ENCODE measurements at regions not wholly inside any gene's neighbourhood (a gene's known extent, or its start where the extent isn't known, plus 50 kb on each side); places are given as distances from the start of the nearest gene placed in this dataset.

DNA sequence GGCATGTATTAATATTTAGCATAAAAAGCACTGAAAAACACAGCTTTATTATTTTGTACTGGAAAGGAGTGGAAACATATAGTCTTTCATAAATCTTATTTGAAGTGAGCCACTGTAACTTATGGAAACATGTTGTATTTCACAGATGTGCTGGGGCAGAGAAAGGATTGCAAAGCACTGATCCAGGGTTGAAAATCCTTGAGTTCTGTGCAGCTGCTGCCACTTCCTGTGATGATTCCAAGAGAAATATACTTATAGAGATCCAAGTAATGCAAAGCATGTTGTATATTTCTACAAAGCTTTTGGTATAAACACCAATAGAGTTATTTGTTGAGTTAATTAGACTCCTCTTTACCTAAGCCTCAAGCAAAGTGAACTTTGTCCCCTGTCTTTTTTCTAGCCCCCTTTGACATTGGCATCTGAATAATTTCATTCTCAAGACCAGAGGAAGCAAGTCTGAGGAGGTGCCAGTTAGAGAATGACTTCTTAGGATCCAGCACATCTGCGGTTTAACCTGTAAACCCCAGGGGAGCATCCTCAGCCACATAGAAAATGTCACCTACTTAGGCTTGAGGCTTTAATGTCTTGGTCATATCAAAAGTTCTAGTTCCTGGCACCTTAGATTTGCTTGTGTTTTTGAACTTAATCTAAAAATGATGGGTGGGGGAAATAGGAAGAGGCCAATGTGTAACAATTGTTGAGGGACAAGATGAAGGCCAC is 173.3 kb downstream of the FASLG start:
- intact Hi-C loops (cut with DNase I), result no loop called here
- Histone ChIP-seq H3K27me3 (ENCODE audit: control insufficient read depth, insufficient read depth, low read length) (no peaks in the 10 kb centered on the region), H3K4me1 (ENCODE audit: control insufficient read depth in 2 of 3, insufficient read depth in 2 of 3, low read depth in 1 of 3, low read length in 3 of 3) (no peaks in the 10 kb centered on the region), H3K27ac (ENCODE audit: low read depth in 2 of 2, low read length in 2 of 2) (no peak overlapping the region), H3K36me3 (ENCODE audit: control insufficient read depth in 2 of 3, insufficient read depth in 3 of 3, low read length in 3 of 3) (no peaks in the 10 kb centered on the region), H3K4me3 (ENCODE audit: low read length in 3 of 3) (no peak overlapping the region), H3K9me3 (ENCODE audit: control insufficient read depth in 2 of 3, insufficient read depth in 1 of 3, low read length in 3 of 3) (no peaks in the 10 kb centered on the region), H3K9ac (ENCODE audit: low read length in 3 of 3) (no peak overlapping the region)
- no peak for FAIRE-seq
- TF ChIP-seq, protein P1, sequence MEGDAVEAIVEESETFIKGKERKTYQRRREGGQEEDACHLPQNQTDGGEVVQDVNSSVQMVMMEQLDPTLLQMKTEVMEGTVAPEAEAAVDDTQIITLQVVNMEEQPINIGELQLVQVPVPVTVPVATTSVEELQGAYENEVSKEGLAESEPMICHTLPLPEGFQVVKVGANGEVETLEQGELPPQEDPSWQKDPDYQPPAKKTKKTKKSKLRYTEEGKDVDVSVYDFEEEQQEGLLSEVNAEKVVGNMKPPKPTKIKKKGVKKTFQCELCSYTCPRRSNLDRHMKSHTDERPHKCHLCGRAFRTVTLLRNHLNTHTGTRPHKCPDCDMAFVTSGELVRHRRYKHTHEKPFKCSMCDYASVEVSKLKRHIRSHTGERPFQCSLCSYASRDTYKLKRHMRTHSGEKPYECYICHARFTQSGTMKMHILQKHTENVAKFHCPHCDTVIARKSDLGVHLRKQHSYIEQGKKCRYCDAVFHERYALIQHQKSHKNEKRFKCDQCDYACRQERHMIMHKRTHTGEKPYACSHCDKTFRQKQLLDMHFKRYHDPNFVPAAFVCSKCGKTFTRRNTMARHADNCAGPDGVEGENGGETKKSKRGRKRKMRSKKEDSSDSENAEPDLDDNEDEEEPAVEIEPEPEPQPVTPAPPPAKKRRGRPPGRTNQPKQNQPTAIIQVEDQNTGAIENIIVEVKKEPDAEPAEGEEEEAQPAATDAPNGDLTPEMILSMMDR (IDR thresholded peaks at IDR 0.05; ENCODE audit: borderline replicate concordance, extremely low read depth, insufficient read depth), result no peak
- no peak for DNase-seq

DNA sequence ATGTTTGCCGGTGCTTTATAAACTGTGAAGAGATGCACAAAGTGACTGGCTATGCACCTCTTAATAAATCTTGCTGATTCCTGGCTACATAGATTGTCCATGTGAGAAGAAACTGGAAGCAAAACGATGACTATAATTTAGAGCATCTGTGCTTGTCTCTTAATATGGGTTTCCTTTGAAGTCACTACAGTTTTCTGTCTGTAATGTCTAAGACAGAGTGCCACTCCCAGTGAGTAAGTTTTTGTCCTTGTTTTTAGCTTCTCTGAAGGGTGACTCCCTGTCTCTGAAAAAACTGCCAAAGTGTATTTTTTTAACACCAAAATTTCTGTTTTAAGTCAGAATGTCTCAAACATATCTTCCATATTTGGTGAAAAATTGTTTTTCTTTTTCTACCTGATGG is 175.1 kb downstream of the FASLG start:
- H3K27me3 ChIP-seq (ENCODE audit: control insufficient read depth, insufficient read depth, low read length), result no peaks in the 10 kb centered on the region
- DNase-seq (no peak), FAIRE-seq (no peak)
- H3K9ac ChIP-seq (ENCODE audit: low read length in 3 of 3), result no peak overlapping the region
- H3K4me1 ChIP-seq (ENCODE audit: control insufficient read depth in 2 of 3, insufficient read depth in 2 of 3, low read depth in 1 of 3, low read length in 3 of 3), result no peaks in the 10 kb centered on the region
- H3K27ac ChIP-seq (ENCODE audit: low read depth in 2 of 2, low read length in 2 of 2), result no peak overlapping the region
- H3K9me3 ChIP-seq (ENCODE audit: control insufficient read depth in 2 of 3, insufficient read depth in 1 of 3, low read length in 3 of 3), result no peaks in the 10 kb centered on the region
- no peak overlapping the region for H3K4me3 ChIP-seq (ENCODE audit: low read length in 3 of 3)
- TF ChIP-seq, protein P1 (IDR thresholded peaks at IDR 0.05; ENCODE audit: borderline replicate concordance, extremely low read depth, insufficient read depth), result no peak
- intact Hi-C loops (cut with DNase I), result no loop called here
- H3K36me3 ChIP-seq (ENCODE audit: control insufficient read depth in 2 of 3, insufficient read depth in 3 of 3, low read length in 3 of 3), result no peaks in the 10 kb centered on the region

DNA sequence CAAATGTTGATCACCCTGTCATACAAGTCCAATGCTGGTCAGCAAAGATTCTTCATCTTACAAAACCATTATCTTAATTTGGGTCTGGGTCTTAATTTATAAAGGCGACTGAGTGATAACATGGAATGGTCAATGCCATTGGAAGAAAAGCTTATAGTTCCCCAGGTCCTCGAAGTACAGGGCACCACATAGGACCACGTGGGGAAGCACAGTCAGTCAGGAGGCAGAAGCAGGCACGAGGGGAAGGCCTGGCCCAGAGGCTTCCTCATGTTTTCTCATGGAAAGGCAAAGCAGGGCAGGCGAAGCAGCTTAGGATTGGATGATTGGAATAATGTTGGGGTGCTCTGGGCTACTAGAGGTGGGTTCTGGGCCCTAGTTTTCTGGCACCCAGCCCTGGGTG is 175.7 kb downstream of the FASLG start:
- H3K27ac ChIP-seq (ENCODE audit: low read depth in 2 of 2, low read length in 2 of 2), result no peak overlapping the region
- no peak overlapping the region for H3K9ac ChIP-seq (ENCODE audit: low read length in 3 of 3)
- no peaks in the 10 kb centered on the region for H3K27me3 ChIP-seq (ENCODE audit: control insufficient read depth, insufficient read depth, low read length)
- TF ChIP-seq, protein P1 (IDR thresholded peaks at IDR 0.05; ENCODE audit: borderline replicate concordance, extremely low read depth, insufficient read depth), result no peak
- no peaks in the 10 kb centered on the region for H3K36me3 ChIP-seq (ENCODE audit: control insufficient read depth in 2 of 3, insufficient read depth in 3 of 3, low read length in 3 of 3)
- DNase-seq (no peak), FAIRE-seq (no peak)
- H3K4me3 ChIP-seq (ENCODE audit: low read length in 3 of 3), result no peak overlapping the region
- no peaks in the 10 kb centered on the region for H3K4me1 ChIP-seq (ENCODE audit: control insufficient read depth in 2 of 3, insufficient read depth in 2 of 3, low read depth in 1 of 3, low read length in 3 of 3)
- H3K9me3 ChIP-seq (ENCODE audit: control insufficient read depth in 2 of 3, insufficient read depth in 1 of 3, low read length in 3 of 3), result no peaks in the 10 kb centered on the region
- intact Hi-C loops (cut with DNase I), result no loop called here

DNA sequence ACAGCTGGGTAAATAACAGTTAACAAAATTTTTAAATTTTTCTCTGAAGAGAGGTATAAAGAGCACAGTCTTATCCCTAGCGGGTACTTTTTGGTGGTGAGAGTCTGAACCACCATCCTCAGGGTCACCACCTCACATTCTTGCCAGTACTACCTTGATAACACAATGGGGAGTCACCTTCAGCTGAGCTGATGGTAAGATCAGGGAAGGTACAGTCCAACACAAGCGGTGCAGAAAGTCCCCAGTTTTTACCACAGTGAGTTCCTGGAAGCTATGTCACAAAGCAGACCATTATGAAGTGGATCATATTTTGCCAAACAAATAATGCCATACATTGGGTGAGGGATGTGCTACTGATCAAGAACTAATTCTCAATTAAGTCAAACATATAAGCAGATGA is 176.9 kb downstream of the FASLG start:
- Histone ChIP-seq H3K9ac (ENCODE audit: low read length in 3 of 3) (no peak overlapping the region), H3K4me3 (ENCODE audit: low read length in 3 of 3) (no peak overlapping the region), H3K4me1 (ENCODE audit: control insufficient read depth in 2 of 3, insufficient read depth in 2 of 3, low read depth in 1 of 3, low read length in 3 of 3) (no peaks in the 10 kb centered on the region), H3K9me3 (ENCODE audit: control insufficient read depth in 2 of 3, insufficient read depth in 1 of 3, low read length in 3 of 3) (no peaks in the 10 kb centered on the region), H3K36me3 (ENCODE audit: control insufficient read depth in 2 of 3, insufficient read depth in 3 of 3, low read length in 3 of 3) (no peaks in the 10 kb centered on the region), H3K27me3 (ENCODE audit: control insufficient read depth, insufficient read depth, low read length) (no peaks in the 10 kb centered on the region), H3K27ac (ENCODE audit: low read depth in 2 of 2, low read length in 2 of 2) (no peak overlapping the region)
- TF ChIP-seq, protein P1 (IDR thresholded peaks at IDR 0.05; ENCODE audit: borderline replicate concordance, extremely low read depth, insufficient read depth), result no peak
- FAIRE-seq (no peak), DNase-seq (no peak)
- intact Hi-C loops (cut with DNase I), result no loop called here
